ENCODE measurements at regions not wholly inside any gene's neighbourhood (a gene's known extent, or its start where the extent isn't known, plus 50 kb on each side); places are given as distances from the start of the nearest gene placed in this dataset.

DNA sequence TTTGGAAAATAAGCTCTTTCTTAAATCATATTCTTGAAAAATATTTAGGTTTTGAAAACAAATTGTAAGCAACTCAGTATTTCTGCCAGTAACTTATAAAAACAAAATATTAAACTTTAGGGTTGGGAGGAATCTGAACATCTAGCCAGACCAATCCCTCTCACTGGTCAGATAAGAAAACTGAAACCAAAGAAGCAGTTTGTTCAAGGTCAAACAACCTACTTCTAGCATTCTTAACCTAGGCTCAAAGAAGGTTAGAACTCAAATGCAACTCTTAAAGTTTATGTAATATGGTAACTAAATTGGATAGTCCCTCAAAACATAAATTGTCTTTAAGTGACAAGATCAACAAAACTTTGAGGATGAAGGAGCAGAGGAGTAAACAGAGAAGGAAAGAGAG lies 374.9 kb upstream of the TNC start:
- no peak for DNase-seq

DNA sequence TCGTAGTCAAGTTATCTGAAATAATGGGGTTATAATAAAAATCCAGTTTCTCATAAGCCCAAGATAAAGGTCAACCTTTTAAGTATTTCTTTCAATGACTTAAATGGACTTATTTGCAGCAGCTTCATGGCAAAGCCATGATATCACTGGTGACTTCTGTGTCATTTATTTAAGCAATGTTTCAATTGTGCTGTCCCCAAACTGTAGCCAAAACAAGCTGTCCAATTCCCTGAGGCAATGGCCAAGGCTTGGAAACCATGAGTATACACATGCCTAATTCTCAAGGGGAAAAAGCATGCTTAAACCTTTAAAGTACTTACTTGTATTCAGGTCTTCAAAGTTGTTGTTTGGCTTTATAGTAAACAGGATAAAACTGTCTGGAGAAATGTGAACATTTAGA lies 376.4 kb upstream of the TNC start:
- DNase-seq, result no peak

DNA sequence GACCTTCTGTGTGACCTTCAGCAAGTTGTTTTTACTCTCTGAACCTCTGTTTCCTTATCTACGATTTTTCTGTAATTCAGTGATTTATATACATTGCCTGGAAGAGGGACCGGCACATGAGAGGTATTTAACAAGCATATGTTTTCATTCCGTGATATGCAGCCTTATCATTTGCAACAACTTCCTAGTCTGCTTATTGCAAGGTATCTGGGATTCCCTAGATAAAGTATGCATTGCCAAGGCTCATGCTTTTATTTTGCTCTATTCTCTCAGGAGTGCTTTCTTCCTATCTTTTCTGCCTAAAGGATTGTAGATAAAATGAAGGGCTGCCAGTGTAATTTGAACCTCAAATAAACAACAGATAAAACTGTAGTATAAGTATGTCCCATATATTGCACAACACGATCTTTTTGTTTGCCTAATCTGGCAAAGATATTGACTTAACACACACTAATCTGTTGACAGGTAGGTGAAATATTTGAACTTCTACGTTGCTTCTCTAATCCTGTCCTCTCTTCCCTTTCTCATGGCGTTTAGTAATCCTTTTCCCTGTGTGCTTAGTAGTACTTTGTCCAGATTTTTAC lies 377.2 kb upstream of the TNC start:
- DNase-seq, result no peak

DNA sequence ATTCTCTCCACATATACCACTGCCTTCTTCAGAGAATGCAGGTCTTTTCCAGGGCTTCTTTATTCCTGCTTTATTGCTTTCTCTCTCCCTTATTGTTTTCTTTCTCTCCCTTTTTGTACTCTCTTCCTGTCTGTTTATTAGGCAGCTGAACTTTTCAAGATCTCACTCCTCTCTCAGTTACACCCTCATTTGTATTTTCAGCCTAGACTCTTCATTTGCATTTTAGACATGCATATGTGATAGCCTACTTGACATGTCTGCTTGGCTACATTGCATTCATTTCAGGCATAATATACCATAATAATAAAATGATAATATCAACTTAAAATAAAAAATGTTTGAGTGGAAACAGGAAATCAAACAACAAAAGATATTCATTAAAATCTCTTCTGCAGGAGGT lies 377.9 kb upstream of the TNC start:
- no peak for DNase-seq

DNA sequence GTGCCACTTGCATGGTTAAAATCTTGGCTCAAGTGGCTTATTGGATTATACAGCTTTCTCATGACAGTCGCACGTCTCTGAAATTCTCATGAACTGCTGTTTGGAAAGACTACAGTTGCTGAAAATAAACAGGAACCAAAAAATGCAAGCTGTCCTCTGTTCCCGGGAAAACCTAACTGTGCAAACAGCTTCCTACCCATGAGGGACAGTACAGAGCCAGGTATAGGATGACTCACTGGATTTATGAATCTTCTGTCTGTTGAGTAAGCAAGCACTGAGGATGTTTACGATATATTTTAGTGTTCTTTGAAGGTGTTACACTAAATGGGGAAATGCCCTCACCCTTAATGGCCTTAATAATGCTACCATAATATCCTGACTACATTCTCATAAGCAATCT lies 380.3 kb upstream of the TNC start:
- no peak for DNase-seq

DNA sequence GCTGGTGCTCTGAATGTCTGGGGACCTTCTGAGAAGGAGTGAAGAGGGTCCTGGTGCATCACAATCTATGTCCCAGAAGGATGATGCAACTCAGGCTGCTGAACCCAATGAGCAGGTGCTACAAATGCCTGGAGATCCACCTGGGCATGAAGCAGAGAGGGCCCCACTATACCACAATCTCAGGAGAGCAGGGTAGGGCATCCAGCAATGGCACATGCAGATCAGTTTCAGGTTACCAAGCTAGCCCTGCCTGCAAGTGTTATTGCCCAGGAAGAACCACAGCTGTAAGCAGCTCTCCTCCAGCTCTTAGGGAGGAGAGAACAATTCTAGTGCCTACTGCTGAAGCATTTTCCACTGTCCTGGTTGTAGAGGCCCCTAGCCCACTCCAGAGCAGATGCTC lies 389.2 kb upstream of the TNC start:
- DNase-seq, result no peak

DNA sequence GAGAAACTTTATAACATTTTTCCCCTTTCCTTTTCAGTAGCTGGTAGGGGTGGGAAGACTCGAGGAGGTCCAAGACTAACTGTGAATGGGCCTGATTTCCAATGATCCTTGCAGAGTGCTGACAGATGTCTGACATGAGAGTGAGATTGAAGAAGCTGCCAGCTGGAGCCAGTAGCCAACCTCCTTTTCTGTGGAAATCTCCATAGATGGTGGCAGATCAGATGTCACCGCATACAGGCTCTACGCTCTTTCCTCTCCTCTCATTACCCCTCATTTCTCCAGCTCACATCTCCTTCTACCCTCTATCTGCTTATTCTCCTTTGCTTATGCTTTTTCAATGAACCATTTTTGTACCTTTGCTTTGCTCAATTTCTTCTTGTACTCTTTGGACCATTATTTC lies 395.2 kb upstream of the TNC start:
- DNase-seq, result peak; percentile 36

DNA sequence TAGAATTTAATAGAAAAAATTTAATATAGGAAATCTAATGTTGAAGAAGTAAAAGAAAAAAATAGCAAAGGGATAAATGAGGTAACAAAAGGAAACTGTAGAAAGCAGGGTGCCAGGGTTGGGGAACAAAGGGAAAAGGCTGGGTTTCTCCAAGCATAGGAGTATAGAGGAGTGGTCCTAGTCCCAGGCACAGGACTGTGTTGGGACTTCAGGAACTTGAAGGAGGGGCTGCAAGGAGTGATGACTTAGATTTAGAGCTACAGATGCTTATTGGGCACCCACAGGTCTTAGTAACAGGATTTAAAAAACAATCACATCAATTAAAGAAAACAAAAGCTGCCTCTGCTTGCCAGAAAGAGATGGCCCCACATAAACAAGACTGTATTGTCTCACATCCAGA lies 396.5 kb upstream of the TNC start:
- DNase-seq, result no peak

DNA sequence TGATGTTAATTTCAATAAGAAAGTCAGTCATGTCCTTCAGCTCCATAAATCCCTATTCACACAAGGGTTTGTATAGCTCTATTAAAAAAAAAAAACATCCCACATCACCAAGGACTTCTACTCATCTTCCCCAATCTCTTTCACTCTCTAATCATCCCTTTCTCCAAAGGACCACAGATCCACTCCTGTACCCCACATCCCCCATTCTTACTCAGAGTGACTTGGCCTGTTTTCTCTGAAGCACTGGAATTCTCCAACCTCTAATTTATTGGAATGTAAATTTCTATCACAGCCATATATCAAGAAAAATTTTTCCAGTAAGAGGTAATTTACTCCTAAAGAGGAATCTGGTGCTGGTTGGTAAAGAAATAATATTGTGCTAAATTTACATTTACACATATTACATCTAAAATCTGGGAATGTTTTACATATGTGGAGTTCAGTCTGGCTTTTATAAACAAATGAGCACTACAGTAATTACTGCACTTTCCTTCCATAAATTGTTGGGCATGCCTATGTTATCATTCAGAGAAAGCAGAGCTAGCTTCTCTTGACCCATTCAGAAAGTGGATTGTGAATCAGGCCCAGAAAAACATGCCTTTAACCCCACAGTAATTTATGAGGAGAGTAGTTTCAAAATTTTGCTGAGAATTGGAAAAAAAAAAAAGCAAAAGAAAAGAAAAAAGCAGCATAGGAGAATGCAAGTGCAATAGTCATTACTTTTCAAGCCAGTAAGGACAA lies 399.5 kb upstream of the TNC start:
- no peak for DNase-seq

DNA sequence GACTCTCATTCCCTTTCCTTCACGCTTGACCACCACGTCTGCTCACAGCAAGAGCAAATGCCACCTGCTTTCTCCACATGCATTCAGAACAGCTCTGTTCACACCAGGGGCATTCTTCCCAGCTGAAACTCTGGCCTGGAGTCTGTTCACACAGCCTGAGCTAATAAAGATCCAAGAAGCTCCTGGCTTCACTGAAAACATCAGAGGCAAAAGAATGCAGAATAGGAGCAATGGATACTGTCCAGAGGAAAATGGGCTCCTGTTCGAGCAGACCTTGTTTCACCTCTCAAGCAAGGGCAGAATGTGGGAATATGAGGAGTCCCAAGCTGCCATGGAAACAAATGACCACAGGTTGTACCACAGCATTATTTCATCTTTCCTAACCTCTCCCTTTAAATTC lies 402.7 kb upstream of the TNC start:
- DNase-seq, result peak; percentile 31

DNA sequence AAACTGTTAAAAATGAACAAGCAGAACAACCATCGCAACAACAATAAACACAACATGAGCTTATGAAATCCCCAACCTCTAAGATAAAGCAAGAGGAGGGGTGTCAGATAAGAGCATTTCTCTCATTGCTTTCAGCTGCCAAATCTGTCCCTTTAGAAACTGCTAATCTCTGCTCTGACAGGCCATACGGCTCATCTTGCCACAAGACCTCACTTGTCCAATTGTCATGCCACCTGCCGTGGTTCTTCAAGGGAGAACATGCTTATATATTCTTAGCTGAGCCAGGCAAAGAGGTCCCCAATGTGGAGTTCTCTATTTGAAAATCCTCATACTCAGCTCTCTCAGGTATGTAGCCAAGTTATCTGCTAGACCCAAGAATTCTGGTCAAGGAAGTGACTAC lies 405.0 kb upstream of the TNC start:
- peak; percentile 29 for DNase-seq

DNA sequence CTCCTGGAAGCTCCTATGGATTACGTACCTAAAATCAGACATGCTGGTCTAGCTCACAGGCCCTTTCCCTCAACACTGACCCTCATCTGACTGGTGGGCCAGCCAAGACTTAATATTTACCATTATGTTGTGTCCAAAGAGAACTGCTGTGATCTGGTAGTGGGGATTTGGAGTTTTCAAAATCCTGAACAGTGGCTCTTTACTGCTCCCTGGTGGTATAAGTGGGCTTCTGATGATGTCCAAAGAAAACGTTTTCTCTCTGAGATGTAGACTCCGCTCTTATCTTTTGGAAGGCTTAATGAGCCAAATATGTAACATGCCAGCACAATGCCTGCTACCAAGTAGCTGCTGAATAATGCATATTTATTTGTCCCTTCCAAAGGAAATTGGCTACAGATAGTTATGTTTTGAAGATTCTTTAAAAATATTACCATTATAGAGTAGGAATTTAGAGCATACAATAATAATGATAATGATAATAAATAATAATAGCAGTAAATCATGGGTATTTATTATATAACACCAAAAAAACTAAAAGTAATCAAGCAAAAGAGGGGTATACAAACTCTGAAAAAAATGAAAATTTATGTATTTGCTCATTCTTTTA lies 406.6 kb upstream of the TNC start:
- peak; percentile 72 for DNase-seq

DNA sequence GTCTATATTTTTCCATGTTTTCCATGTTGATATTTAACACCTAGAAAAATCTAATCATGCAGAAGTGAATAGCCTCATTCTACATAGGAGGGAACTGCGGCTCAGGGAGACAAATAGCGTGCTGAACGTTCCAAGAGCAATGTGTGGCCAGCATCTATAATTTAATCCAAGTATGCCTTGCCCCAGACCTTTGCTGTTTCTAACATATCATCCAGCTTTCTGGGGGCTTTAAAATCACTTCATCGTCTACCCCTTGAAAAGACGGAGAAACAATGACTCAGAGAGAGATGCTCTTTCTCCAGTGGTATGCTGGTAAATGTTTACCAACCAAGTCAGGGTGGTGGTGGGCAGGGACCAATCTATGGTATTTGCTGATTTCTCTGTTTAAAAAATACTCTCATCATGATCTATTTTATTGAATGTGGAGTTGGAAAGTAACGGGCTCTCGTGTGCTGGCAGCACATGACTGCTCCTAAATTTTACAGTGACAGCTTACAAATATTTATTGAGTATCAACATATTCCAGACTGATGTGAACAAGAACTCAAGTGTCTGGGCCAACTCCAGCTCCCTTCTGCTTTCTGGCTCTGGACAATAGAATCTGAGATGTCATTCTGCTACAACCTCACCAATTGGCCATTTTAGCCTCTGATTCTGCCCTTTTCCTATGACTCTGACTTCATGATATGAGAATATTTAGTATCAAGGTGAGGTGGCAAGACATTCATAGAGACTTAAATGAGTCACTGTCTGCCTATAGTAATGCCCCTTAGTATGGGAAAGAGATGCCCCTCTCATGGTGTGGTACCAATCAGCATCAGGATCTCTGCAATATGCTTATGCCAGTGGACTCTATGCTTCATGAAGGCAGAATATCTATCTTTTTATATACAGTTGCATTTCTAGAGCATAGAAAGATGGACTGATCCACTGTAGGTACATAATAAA lies 407.4 kb upstream of the TNC start:
- no peak for DNase-seq

DNA sequence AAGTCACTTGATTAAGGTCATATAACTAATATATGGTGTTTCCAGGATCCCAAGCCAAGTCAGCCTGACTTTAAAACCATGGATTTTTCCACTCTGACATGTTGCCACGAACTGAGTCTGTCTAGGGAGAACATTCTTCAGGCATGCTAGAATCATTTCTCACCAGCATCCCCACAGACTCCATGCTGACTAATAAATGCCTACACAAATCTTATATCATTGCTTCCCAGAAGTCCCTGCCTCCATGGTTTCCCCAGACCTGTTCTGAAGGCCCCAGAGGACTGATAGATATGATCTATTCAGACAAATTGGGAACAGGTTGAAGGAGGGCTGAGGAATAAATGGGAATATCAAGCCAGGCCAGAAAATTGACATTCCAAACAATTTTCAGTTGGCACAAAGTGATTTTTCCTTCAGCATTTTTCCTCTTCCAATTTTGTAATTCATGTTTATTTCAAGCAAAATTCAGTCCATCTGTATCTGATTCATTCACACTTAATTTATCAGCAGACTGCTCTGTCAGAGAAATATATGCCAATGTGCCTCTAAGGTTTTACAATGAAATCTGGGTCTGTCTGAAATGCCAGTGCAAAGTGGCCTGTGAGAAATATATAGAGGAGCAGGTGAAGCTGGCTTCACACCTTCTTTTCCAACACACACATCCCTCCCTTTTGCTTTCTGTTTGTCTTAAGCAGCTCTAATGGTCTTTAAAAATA lies 413.6 kb upstream of the TNC start:
- DNase-seq, result peak; percentile 54

DNA sequence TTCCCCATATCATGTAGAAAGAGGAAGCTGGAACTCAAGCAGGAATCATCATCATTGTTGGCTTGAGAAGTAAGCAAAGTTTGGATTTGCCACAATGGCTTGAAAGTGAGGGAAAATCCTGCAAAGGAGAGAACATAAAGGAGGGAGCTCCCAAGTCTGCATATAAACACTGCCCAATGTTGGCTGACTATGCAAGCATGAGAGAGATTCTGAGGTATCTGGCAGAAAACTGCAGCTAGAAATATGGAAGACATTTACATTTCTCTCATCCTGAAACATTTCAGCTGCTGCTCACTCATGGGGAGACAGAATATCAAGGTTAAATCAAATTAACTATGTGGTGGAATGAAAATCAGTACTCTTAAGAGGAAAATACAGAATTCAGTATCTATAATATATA lies 415.6 kb upstream of the TNC start:
- no peak for DNase-seq

DNA sequence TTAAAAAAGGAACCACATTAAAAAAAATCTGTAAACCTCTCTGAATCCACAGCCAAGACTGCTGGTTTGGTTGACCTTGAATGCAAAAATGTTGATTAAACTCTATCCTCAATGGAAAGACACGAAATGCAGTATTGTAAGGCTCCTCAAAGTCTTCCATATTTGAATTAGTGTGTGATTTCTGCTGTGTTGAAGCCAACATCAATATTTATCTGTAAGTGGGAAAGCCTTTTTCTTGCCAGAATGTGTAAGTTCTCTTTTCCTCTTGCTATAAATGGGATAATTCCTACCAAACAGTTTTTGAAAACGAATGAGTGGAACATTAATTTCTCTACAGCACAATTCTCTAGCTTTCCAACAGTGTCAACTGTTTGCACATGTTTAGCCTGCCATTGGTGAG lies 422.1 kb upstream of the TNC start:
- no peak for DNase-seq

DNA sequence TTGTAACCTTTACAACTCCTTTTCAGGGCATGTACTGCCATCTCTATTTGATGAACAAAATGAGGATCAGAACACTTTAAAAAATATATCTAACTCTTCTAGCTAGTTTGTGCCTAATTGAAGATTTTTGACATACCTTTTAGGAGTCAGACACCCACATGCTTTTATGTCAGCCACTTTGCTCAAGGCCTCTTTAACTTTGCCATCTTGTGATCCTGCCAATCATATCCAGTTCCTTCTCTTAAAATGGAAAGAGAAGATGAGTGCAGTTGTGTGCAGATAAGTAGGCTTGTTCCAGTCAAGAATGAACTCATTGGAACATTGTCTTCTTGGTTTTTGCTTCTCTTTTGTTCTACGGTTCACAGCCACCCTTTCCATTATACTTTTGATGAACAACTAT lies 425.6 kb upstream of the TNC start:
- no peak for DNase-seq

DNA sequence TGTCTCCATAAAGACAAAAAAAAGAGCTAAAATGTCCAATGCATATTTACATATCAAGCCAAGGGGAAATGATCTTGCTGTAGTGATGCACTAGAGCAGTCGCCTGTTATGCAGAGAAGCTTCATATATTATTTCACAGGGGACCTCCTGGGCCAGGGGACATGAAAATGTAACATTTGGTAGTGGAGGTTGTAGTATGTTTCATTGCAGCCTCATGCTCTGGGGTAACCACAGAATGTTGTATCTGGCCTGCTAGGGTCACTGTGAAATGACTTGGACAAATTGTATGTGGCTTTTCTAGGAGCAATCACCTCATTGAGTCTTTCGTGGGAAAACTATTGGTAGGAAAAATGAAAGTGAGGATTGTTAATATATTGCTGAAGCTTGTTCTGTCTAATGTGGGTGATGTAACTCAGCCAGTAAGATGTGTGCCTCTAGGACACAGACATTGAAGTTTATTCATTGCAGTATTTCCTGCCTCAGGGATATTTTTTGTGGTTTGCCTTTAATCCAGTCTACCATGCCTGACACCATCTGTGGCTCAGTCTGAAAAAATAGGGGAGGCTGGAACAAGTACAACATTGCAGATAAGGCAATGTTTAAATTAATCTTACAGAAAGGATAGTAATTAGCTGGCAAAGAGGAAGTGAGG lies 430.8 kb upstream of the TNC start:
- no peak for DNase-seq

DNA sequence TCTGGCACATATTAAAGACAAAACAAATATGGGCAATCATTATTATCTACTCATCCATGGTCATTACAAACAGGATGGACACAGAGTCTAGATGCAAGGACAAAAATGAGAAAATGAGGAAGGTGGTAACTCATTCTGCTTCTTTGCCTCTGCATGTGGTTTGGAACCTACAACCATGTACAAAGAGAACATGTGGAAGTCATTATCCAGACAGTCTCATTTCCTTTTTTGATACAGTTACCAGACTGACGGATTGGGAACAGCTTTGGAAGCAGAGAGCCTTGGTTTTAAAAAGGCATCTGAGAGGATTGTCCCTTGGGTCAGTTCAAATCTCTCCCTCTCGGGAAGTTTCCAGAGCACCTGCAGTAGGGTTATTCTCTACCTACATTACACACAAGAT lies 433.4 kb upstream of the TNC start:
- DNase-seq, result no peak

DNA sequence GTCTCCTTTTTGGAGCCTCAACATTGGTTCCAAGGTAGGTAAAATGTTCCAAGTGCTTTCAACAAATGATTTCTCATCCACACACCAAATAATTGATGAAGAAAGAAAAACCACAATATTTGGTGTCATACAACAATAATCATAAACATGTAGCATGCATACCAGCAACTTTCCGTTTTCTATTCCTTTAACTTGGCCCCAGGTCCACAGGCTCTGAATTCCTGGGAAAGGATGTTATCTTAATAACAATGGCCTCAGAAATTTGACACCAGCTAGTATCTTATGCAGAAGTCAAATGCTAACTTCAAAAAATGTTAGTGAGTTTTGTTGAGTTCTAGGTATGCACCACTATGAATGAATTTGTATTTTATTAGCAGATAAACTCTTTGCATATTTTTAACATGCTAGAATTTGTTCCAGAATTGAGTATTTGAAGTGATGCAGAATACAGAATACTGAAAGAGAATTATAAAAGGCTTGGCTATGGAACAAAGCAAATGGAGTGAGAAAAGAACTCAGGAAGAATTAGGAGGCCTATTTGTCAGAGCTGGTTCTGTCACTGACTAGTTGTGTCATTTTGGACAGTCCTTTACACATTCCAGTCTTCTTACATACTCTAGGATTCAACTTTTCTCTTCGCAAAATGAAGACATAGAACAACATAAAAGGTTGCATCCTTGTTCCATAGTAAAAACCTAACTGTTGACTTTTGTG lies 435.3 kb upstream of the TNC start:
- DNase-seq, result no peak

DNA sequence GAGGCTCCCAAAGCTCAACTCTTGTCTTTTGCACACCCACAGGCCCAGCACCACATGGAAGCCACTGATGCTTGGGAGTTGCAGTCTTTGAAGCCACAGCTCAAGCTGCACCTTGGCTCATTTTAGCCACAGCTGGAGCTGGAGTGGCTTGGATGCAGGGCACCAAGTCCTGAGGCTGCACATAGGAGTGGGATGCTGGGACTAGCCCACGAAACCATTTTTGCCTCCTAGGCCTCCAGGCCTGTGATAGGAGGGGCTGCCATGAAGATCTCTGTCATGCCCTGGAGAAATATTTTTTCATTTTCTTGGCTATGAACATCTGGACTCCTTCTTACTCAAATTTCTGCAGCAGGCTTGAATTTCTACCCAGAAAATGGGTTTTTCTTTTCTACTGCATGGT lies 438.5 kb upstream of the TNC start:
- DNase-seq, result no peak

DNA sequence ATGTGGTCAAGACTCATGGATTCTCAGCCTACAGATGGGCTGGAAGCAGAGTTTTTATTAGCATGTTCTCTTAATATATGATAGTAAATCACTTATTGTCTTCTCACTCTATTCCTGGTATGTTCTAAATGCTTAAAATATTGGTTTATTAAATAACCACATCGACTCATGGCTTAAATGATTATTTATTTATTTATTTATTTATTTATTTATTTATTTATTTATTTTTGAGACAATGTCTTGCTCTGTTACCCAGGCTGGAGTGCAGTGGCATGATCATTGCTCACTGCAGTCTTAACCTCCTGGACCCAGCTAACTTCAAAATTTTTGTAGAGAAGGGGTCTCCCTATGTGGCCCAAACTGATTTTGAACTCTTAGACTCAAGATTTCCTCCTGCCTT lies 457.2 kb upstream of the TNC start:
- DNase-seq, result no peak
